Adrenal gland (tissue), 9 donors: ENCODE measurements at regions not wholly inside any gene's neighbourhood (a gene's known extent, or its start where the extent isn't known, plus 50 kb on each side); places are given as distances from the start of the nearest gene placed in this dataset.
"Not testable (repeated sequence)": the region's sequence is repeated elsewhere in the genome, so short reads cannot be mapped to it uniquely, and the experiment has no call there.

Experiments
- DNase-seq, 7 donors: peaks; one replicate each; pipeline ENCODE4 v3.0.0-alpha.2; 2019 to 2020
- H3K27ac ChIP-seq, 5 donors: fragments of 200-600 bp; sonication (generic) in 4 of 5; 1 replicate in 3 of 5; 2 replicates in 2 of 5; pipeline versions ENCODE4 v1.5.1 to v1.8.0; 2016 to 2020; ENCODE audit warnings: mild to moderate bottlenecking in 1 of 5
- H3K27me3 ChIP-seq: fragments of 200-600 bp; 2 replicates; pipeline ENCODE4 v1.8.0; 2021
- H3K36me3 ChIP-seq, 2 donors: fragments of 200-600 bp; replicated peaks in 1 of 2; 1 replicate in 1 of 2; 2 replicates in 1 of 2; pipeline versions ENCODE4 v1.5.1 to v1.8.0; 2018 to 2022
- H3K4me1 ChIP-seq, 2 donors: fragments of 200-600 bp; replicated peaks in 1 of 2; 1 replicate in 1 of 2; 2 replicates in 1 of 2; pipeline versions ENCODE4 v1.5.1 to v1.8.0; 2018 to 2021
- H3K4me3 ChIP-seq, 4 donors: fragments of 200-600 bp; sonication (generic) in 3 of 4; one replicate each; pipeline ENCODE4 v1.5.1; 2016 to 2018
- H3K9me3 ChIP-seq, 3 donors: fragments of 200-600 bp; sonication (generic) in 1 of 3; replicated peaks in 1 of 3; 1 replicate in 2 of 3; 2 replicates in 1 of 3; pipeline versions ENCODE4 v1.5.1 to v1.8.0; 2016 to 2021
- CTCF ChIP-seq, 6 experiments: fragments of 450-650 bp in 4 of 6; fragments of 200-600 bp in 2 of 6; sonication (generic) in 1 of 6; IDR thresholded peaks; 1 replicate in 5 of 6; 2 replicates in 1 of 6; pipeline versions ENCODE4 v1.5.1 to v1.8.0; 2016 to 2021; ENCODE audit warnings: antibody characterized with exemption in 6 of 6, mild to moderate bottlenecking in 2 of 6, moderate library complexity in 1 of 6
- POLR2A ChIP-seq, 2 donors: fragments of 450-650 bp; IDR thresholded peaks; one replicate each; pipeline ENCODE4 v1.6.1; 2017; ENCODE audit warnings: antibody characterized with exemption in 2 of 2, mild to moderate bottlenecking in 2 of 2, moderate library complexity in 1 of 2
- WGBS, 4 donors: extraction: QIAGEN DNeasy Blood & Tissue Kit in 2 of 4; methylation state at CpG; one replicate each; pipeline versions ENCODE4 v1.1.5 to v1.1.7; 2013 to 2017; 5-methylcytosine and 5-hydroxymethylcytosine counted together
- intact Hi-C, 2 donors: fragments of 100-400 bp; cut with DNase I; formaldehyde crosslinking; loops; one replicate each; pipeline versions ENCODE4 v1.14.1 to v1.15.0; 2022 to 2023
- donor health status: healthy with polysubstance abuse.
- donor health status: Bipolar disorder and iron deficiency.
- donor health status: DM: yes; HTN: yes; CAD: no.
- donor health status: DM: no; HTN: no; CAD: no.
- donor health status: DM: no; HTN: no; CAD: no.

- intact Hi-C loops, result no loop called here
- Histone ChIP-seq H3K4me3 (no peak overlapping the region), H3K27ac (no peak overlapping the region), H3K36me3 (no peaks in the 10 kb centered on the region), H3K4me1 (no peaks in the 10 kb centered on the region), H3K9me3 (no peaks in the 10 kb centered on the region), H3K27me3 (no peaks in the 10 kb centered on the region)
- DNase-seq, result peak in 5 of 7 donors; percentile 14 to 37 (median 27)
- 35 to 43% (median 39%) methylated on average over 7 of the region's 7 CpGs for WGBS, 4 donors
- TF ChIP-seq POLR2A (IDR thresholded peaks at IDR 0.05) (no peak), CTCF (IDR thresholded peaks at IDR 0.05) (no peak)
These were observed 340.9 kb upstream of the SGCG start for GRCh38 chr13:22839603-22840530.

- Histone ChIP-seq H3K27ac (no peak overlapping the region), H3K27me3 (no peaks in the 10 kb centered on the region), H3K4me1 (no peaks in the 10 kb centered on the region), H3K4me3 (no peak overlapping the region), H3K36me3 (no peaks in the 10 kb centered on the region), H3K9me3 (no peaks in the 10 kb centered on the region)
- 36 to 74% (median 48%) methylated on average over 2 of the region's 2 CpGs for WGBS, 4 donors
- TF ChIP-seq CTCF (IDR thresholded peaks at IDR 0.05) (no peak), POLR2A (IDR thresholded peaks at IDR 0.05) (no peak)
- DNase-seq, result no peak
- intact Hi-C loops, result no loop called here
These were observed 334.2 kb upstream of the SGCG start for GRCh38 chr13:22846551-22846950.

GRCh38 chr13:22848539-22849052 is 332.2 kb upstream of the SGCG start:
- no peak overlapping the region for H3K4me3 ChIP-seq
- TF ChIP-seq CTCF (IDR thresholded peaks at IDR 0.05) (no peak), POLR2A (IDR thresholded peaks at IDR 0.05) (no peak)
- no peaks in the 10 kb centered on the region for H3K27me3 ChIP-seq
- H3K9me3 ChIP-seq, result no peaks in the 10 kb centered on the region
- H3K27ac ChIP-seq, result no peak overlapping the region
- no peaks in the 10 kb centered on the region for H3K4me1 ChIP-seq
- H3K36me3 ChIP-seq, result no peaks in the 10 kb centered on the region
- 81 to 92% (median 88%) methylated on average over 20 to 32 of the region's 32 CpGs for WGBS, 4 donors
- intact Hi-C loops, result no loop called here
- no peak for DNase-seq

GRCh38 chr13:22855926-22856325 is 324.9 kb upstream of the SGCG start:
- intact Hi-C loops, result no loop called here
- Histone ChIP-seq H3K4me3 (no peak overlapping the region), H3K4me1 (no peaks in the 10 kb centered on the region), H3K27ac (no peak overlapping the region), H3K27me3 (no peaks in the 10 kb centered on the region), H3K36me3 (no peaks in the 10 kb centered on the region), H3K9me3 (no peaks in the 10 kb centered on the region)
- DNase-seq, result no peak
- WGBS, 4 donors, result 73 to 91% (median 86%) methylated on average over 2 of the region's 2 CpGs
- TF ChIP-seq CTCF (IDR thresholded peaks at IDR 0.05), result no peak
- no peak for TF ChIP-seq POLR2A (IDR thresholded peaks at IDR 0.05)

GRCh38 chr13:22858980-22859379 is 321.8 kb upstream of the SGCG start:
- intact Hi-C loops, H3K27ac ChIP-seq, DNase-seq, H3K4me1 ChIP-seq, H3K9me3 ChIP-seq, H3K36me3 ChIP-seq, H3K27me3 ChIP-seq, H3K4me3 ChIP-seq: not testable (repeated sequence)
- WGBS, 4 donors, result 89% methylated on average over 8 to 23 of the region's 32 CpGs; no CpG with 5 or more reads in 2 of the 4 donors

- H3K36me3 ChIP-seq, DNase-seq, intact Hi-C loops, H3K4me3 ChIP-seq, H3K4me1 ChIP-seq, H3K27me3 ChIP-seq, H3K9me3 ChIP-seq, H3K27ac ChIP-seq: not testable (repeated sequence)
- 90 to 95% (median 92%) methylated on average over 9 to 21 of the region's 21 CpGs for WGBS, 4 donors
These were observed 321.4 kb upstream of the SGCG start for GRCh38 chr13:22859411-22859810.
